ENCODE measurements at regions not wholly inside any gene's neighbourhood (a gene's known extent, or its start where the extent isn't known, plus 50 kb on each side); places are given as distances from the start of the nearest gene placed in this dataset.

DNA sequence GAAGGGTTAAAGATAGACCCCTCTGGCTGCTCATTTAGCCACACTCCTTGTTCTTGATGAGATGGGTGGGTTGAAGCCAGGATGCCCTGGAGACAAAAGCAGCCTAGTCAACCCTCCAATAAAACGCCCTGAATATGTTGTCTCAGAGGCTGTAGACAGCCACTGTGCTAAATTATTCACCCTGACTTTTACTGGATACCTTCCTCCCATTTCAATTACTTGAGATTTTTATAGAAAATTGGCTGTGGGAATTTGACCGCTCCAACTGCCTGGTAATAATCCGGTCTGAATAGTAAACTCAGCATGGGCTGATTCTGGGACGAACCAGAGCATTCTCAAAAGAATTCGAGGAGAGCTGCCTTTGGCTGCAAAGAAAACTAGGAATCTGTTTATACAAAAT lies 104.2 kb downstream of the SNX18 start:
- no peak for DNase-seq (ENCODE audit: low read depth in 3 of 3, low spot score in 1 of 3)

DNA sequence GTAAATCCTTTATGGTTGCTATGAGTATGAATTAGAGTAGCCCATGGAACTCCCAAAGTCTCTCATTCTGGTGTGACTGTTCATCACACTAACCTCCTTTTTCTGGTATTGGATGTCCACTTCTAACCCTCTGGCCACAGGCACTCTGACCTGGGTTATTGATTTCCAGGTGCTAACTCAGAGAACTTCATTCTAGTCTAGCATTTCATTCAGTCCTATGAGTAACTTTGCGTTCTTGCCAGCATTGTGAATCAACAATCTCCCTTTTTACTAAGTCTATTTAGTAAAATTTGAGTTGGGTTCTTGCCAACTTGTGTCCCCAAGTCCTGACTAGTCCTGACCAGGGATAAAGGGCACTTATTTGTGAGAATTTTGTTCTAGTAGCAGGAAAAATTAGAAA lies 103.5 kb downstream of the SNX18 start:
- DNase-seq (ENCODE audit: low read depth in 3 of 3, low spot score in 1 of 3), result no peak

DNA sequence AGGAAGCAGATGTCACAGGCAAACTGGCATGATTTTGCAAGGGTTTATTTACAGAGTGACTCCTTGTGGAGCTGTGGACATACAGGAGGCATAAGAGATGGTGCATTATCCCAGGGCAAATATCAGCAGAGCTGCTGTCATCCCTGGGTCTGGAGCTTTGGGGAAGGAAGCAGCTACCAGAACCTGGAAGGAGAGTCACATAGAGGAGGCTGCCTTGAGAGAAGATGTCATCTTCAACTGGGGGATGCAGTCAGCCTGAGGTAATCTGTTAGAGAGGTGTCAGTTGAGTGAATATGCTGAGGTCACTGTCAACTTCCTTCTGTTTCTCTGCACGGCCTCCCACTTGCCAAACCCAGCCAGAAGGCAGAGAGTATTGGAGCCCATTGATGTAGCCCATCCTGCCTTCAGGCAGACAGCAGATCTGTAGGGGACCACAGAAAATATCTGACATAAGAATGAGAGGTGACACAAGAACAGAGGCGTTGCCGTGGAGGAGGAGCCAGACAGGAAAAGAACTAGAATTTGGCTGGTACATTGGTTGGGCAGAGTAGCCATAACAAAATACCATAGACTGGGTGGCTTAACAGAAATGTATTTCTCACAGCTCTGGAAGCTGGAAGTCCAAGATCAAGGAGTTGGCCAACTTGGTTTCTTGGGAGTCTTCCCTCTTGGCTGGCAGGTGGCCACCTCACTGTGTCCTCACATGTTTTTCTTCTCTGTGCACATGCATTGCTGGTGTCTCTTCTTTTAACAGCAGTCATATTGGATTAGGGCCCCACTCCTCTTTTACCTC lies 102.8 kb downstream of the SNX18 start:
- no peak for DNase-seq (ENCODE audit: low read depth in 3 of 3, low spot score in 1 of 3)

DNA sequence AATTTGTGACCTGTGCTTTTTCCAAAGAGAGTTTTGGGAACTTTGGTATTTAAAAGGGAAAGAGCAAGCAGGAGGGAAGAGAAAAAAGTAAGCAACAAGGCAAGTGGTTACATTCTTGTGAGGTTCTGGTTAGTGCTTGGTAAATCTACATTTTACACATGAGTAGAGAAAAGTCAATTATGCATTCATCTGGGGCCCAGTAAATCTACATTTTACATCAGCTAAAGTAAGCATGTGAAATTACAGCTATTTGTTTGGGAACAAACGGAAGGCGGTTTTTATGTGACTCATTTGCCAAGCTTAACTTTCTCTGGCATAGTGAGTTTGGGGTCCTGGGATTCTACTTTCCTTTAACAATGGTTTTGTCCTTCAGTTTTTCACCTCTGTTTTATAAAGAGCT lies 102.2 kb downstream of the SNX18 start:
- DNase-seq (ENCODE audit: low read depth in 3 of 3, low spot score in 1 of 3), result no peak

DNA sequence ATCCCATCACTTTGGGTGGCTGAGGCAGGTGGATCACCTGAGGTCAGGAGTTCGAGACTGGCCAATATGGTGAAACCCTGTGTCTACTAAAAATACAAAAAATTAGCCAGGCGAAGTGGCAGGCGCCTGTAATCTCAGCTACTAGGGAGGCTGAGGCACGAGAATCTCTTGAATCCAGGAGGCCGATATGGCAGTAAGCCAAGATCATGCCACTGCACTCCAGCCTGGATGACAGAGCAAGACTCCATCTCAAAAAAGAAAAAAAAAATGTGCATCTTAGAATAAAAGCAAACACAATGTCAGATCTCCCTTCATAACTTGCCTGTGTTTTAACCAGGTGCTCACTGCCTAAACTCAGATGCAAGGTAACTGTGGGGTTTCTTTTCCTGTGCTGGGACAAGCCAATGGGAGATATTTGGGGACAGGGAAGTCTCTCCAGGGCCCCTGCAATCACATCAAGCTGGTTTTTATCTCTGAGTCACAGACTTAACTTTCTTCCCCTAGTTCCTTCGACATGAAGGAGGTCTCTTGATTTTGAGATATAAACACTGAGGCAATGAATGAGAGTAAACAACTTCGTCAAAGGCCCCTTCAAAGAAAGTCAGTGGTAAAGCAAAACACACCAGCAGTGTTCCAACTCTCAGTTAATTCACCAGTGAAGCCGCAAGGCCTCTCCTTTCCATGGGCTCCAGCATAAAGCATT lies 99.1 kb downstream of the SNX18 start:
- DNase-seq (ENCODE audit: low read depth in 3 of 3, low spot score in 1 of 3), result no peak

DNA sequence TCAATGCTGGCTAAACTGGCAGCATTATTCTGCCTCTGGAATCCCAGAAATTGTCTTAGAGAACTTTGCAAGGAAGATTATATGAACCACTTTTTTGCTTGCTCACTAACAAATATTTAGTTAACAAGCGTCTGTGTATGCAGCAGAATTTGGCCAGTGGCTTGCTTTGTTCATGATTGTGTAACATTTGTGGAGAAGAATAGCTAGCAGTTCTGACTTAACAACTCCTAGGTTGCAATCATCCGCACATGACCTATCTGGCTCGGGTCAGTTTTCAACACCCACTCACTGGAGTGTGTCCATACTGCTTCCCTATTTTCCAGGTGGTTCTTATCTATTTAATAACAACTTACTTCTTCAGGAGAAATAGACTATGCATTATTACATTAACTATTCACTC lies 98.5 kb downstream of the SNX18 start:
- no peak for DNase-seq (ENCODE audit: low read depth in 3 of 3, low spot score in 1 of 3)

DNA sequence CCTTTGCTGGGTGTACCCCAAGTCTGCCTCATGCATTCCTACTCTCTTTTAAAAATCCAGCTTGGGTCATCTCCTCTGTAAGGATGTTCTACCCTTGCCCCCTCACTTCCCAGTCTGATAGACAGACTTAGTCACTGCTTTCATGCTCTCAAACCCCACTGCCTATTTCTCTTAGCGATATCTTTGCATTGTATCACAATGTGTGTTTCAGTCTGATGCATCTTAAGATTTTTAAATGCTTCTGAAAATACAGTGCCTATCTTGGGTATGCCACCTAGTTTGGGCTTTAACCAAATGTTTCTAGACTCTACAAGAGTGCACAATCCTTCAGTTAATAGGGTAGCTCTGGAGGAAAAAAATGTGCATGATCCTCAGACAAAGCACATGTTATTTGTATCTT lies 97.8 kb downstream of the SNX18 start:
- no peak for DNase-seq (ENCODE audit: low read depth in 3 of 3, low spot score in 1 of 3)

DNA sequence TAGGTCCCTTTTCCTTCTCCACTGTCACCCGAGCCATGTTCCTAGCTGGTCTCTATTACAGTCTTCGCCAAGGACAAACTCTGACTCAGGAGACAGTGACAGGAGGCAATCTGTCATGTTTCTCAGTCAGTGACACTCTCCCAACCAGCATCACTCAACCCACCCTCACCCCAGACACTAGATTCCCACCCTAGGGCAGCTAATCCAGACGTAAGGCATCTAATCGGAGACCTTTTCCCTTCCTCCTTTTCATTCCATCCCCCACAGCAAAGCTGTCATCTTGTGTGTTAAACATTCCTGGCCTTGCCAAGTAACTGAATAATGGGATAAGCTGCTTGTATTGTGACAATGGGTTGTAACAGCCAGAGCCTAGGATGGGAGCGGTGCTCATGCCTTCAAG lies 95.2 kb downstream of the SNX18 start:
- DNase-seq (ENCODE audit: low read depth in 3 of 3, low spot score in 1 of 3), result no peak

DNA sequence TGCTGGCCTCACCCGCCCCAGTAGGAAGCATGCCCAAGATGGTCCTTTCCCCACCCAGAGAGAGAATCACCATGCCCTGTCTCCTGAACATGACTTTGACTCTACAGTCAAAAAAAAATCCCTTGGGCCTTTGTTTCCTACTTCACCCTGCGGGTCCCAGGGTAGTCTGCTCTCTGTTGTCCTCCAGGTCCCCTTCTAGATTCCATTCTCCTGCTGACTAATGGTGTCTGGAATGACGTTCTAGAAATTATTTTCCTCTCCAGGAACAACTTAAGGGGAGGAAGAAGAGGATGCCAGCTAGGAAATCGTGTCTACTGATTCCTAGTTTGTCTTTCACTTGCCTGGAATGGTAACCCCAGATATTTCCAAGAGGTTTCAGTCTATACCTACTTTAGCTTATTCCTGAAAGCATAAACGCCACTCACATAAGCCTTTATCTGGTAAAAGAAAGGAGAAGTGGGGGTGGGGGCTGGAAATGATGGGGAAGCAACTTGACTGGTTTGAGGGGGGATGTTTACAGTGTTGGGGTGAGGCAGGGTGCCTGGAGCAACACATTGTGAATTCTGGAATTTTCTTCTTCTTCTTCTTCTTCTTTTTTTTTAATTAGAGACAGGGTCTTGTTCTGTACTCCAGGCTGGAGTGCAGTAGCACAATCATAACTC lies 93.9 kb downstream of the SNX18 start:
- no peak for DNase-seq (ENCODE audit: low read depth in 3 of 3, low spot score in 1 of 3)

DNA sequence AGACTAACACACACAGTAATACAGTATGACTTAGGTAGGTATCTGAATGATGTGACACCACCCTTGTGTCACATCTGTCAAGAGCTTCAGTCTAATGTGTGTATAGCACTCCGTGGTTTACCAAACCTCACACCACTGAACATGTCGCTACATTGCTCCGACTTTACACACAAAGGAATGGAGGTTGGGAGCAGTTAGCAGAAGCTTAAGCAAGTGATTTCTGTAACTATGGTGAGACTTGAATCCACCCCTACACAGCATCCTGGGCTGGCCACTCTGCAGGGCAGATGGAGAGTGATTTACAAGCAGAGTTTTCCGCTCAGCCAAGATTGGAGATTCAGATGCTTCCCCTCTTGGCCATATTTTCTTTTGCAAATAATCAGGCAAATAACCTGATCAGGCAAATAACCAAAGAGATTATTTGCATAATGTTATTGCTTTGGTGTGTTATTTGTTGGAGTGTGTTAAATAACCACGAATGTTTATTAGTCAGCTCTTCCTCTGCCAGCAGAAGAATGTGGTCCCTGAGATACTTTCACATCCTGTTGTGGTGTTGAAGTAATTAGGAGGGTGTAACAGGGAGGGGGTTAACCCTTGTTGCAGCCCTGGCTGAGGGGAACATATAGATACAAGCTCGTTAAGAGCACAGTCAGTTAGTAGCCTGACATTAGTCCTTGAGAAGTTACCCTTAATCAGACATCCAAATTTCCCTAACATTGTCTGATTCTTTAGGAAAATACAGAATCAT lies 92.8 kb downstream of the SNX18 start:
- peak in 1 of 3 donors; percentile 1 for DNase-seq (ENCODE audit: low read depth in 3 of 3, low spot score in 1 of 3)

DNA sequence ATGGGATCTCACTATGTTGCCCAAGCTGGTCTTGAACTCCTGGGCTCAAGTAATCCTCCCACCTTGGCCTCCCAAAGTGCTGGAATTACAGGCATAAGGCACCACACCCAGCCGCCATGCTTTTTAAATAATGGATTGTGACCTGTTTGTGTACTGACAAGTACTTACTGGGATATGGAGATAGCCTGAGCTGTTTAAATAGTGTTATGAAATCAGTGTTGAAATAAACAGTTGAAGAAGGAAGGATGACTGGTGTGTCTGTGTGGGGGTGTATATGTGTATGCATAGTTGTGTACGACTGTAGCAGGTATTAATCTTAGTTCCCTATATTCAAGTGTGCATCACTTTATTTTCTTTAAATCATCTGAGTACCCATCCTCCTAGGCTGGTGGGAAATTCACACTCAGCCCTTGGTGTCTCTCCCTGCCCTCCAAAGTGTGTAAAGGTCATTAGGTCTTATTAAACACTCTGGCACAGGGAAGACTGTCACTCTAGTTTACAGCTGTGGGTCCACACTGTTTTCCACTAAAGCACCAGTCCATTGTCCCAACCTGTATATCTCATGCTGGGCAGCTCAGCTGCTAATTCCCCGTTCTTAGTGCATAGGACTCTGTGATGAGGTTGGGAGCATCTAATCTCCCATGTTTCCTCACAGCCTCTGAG lies 91.0 kb downstream of the SNX18 start:
- DNase-seq (ENCODE audit: low read depth in 3 of 3, low spot score in 1 of 3), result no peak

DNA sequence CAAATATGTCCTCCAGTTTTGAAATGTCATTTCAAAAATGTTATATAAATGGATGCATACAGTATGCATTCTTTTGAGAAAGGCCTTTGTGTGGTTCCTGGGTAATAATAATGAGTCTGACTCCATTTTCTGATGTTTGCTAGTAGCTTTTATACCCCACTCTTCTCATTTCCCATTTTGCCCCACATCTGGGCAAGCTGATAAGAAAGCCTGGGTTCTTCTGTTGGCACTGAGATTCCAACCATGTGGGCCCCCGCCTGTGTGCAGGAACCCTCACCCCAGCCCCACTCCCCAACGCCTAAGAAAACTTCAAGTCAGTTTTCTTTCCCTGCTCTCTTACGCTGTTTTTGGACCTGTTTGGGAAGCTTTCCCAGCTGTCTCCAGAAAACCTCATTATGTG lies 89.4 kb downstream of the SNX18 start:
- DNase-seq (ENCODE audit: low read depth in 3 of 3, low spot score in 1 of 3), result no peak

DNA sequence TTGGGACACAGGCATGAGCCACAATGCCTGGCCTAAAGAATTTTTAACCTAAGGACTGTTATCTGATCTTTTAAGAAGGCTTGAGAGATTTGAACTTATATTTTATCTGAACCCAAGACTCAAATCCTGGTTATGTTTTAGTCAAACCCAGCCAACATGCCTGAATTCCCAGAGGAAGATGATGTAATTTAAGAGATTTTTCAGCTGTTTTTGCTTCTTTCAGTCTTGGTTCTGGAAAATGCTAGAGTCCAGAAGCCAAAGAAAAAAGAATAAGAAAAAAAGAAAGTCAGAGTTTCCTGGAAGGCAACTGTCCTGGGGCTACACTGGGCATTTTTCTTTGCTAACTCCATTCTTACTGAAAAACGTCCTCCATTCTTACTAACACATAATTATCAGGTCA lies 85.8 kb downstream of the SNX18 start:
- no peak for DNase-seq (ENCODE audit: low read depth in 3 of 3, low spot score in 1 of 3)

DNA sequence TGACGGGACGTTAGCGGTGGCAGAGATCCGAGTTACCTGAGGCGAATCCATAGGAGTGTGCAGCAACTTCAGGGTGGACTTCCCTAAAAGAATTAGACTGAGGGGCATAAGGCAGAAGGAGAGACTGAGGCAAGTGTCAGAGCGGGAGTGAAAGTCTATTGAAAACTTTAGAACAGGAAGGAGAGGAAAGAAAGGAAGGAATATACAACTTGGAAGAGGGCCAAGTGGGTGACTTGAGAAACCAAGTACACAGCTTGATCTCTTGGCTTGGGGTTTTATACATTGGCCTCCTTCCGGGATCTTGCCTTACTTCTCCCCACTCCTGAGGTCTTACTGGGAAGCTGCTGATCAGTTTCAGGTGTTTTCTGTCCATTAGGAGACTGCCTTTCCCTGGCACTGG lies 84.9 kb downstream of the SNX18 start:
- no peak for DNase-seq (ENCODE audit: low read depth in 3 of 3, low spot score in 1 of 3)

DNA sequence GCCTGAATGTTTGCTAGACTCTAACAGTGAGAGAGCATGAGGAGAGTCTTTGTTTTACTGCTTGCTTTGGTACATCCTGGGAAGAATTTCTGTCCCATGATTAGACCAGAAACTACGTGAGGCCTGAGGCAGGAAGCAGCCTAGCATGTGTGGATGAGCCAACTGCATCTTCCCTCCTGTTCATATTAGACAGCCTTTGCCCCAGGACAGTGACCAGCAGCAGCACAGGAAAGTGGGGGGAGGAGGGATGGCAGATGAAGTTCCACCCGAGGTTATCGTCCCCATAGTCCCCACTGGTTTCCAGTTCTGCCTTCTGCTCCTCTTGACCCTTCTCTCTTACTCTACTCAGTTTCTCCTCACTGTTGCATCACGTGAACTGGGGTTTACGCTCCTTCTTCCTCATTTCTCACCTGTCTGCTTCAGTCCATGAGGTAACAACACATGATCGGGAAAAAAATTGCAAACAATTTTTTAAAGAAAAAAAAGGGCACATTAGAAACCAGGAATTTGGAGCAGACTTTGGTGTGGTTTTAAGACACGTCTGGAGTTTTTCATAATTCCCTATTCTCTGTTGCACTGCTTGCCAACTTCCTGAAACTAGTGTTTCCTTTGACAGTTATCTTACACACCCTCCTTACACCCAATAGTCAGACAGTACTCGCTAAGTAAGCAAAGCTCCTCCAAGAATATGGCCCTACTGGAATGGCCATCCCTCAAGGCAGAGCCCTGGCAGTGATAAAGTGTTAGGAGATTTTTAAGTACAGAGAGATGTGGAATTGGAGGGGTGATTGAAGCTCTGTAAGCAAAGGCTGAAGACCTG lies 84.1 kb downstream of the SNX18 start:
- DNase-seq (ENCODE audit: low read depth in 3 of 3, low spot score in 1 of 3), result no peak

Measured in stimulated activated CD4-positive, alpha-beta T cell treated with anti-CD3 and anti-CD28 coated beads, TNF-alpha, amount 100 ng/mL, for 1 hour (primary cell).